ENCODE measurements at regions not wholly inside any gene's neighbourhood (a gene's known extent, or its start where the extent isn't known, plus 50 kb on each side); places are given as distances from the start of the nearest gene placed in this dataset.

GRCh38 chr5:7978991-7979390 lies 110.0 kb downstream of the MTRR start:
- Histone ChIP-seq H3K4me3 (ENCODE audit: insufficient read depth, low read length, poor library complexity, severe bottlenecking) (no peak overlapping the region), H2AFZ (ENCODE audit: low read depth, low read length, severe bottlenecking) (no peak overlapping the region), H3F3A (ENCODE audit: insufficient read depth) (no peaks in the 10 kb centered on the region), H3K9me2 (replicated peaks; ENCODE audit: insufficient read depth, low read length) (no peaks in the 10 kb centered on the region), H3K27ac (ENCODE audit: low read depth, low read length) (no peak overlapping the region), H3K4me2 (ENCODE audit: low read depth, low read length, poor library complexity, severe bottlenecking) (no peak overlapping the region), H3K79me2 (ENCODE audit: insufficient read depth, low read length) (no peaks in the 10 kb centered on the region), H3K9ac (ENCODE audit: low read length) (no peak overlapping the region), H3K27me3 (ENCODE audit: low read length) (no peaks in the 10 kb centered on the region), H3K9me3 (ENCODE audit: insufficient read depth, low read length) (no peaks in the 10 kb centered on the region), H4K20me1 (ENCODE audit: low read depth, low read length) (no peaks in the 10 kb centered on the region), H3K36me3 (ENCODE audit: low read length) (no peaks in the 10 kb centered on the region)
- no peak for TF ChIP-seq CTCF (IDR thresholded peaks at IDR 0.05; ENCODE audit: insufficient read depth, low read length, poor library complexity, severe bottlenecking)
- no peak for TF ChIP-seq EZH2phosphoT487 (conservative IDR thresholded peaks at IDR 0.05; ENCODE audit: low read length)

GRCh38 chr5:7980881-7981280 lies 111.9 kb downstream of the MTRR start:
- Histone ChIP-seq H3K9ac (ENCODE audit: low read length) (no peak overlapping the region), H2AFZ (ENCODE audit: low read depth, low read length, severe bottlenecking) (no peak overlapping the region), H3K27ac (ENCODE audit: low read depth, low read length) (no peak overlapping the region), H3K4me2 (ENCODE audit: low read depth, low read length, poor library complexity, severe bottlenecking) (no peak overlapping the region), H3K9me3 (ENCODE audit: insufficient read depth, low read length) (no peaks in the 10 kb centered on the region), H3K36me3 (ENCODE audit: low read length) (no peaks in the 10 kb centered on the region), H3K27me3 (ENCODE audit: low read length) (no peaks in the 10 kb centered on the region), H3K4me3 (ENCODE audit: insufficient read depth, low read length, poor library complexity, severe bottlenecking) (no peak overlapping the region), H3F3A (ENCODE audit: insufficient read depth) (no peaks in the 10 kb centered on the region), H3K79me2 (ENCODE audit: insufficient read depth, low read length) (no peaks in the 10 kb centered on the region), H4K20me1 (ENCODE audit: low read depth, low read length) (no peaks in the 10 kb centered on the region), H3K9me2 (replicated peaks; ENCODE audit: insufficient read depth, low read length) (no peaks in the 10 kb centered on the region)
- TF ChIP-seq EZH2phosphoT487 (conservative IDR thresholded peaks at IDR 0.05; ENCODE audit: low read length), result no peak
- TF ChIP-seq CTCF (IDR thresholded peaks at IDR 0.05; ENCODE audit: insufficient read depth, low read length, poor library complexity, severe bottlenecking), result no peak

- H3K9me3 ChIP-seq (ENCODE audit: insufficient read depth, low read length), result no peaks in the 10 kb centered on the region
- no peak overlapping the region for H3K27ac ChIP-seq (ENCODE audit: low read depth, low read length)
- H3K79me2 ChIP-seq (ENCODE audit: insufficient read depth, low read length), result no peaks in the 10 kb centered on the region
- no peaks in the 10 kb centered on the region for H3F3A ChIP-seq (ENCODE audit: insufficient read depth)
- TF ChIP-seq EZH2phosphoT487 (conservative IDR thresholded peaks at IDR 0.05; ENCODE audit: low read length) (no peak), CTCF (IDR thresholded peaks at IDR 0.05; ENCODE audit: insufficient read depth, low read length, poor library complexity, severe bottlenecking) (no peak)
- no peaks in the 10 kb centered on the region for H3K36me3 ChIP-seq (ENCODE audit: low read length)
- H3K9me2 ChIP-seq (replicated peaks; ENCODE audit: insufficient read depth, low read length), result no peaks in the 10 kb centered on the region
- H3K4me2 ChIP-seq (ENCODE audit: low read depth, low read length, poor library complexity, severe bottlenecking), result no peak overlapping the region
- no peak overlapping the region for H3K4me3 ChIP-seq (ENCODE audit: insufficient read depth, low read length, poor library complexity, severe bottlenecking)
- no peak overlapping the region for H2AFZ ChIP-seq (ENCODE audit: low read depth, low read length, severe bottlenecking)
- no peaks in the 10 kb centered on the region for H3K27me3 ChIP-seq (ENCODE audit: low read length)
- H3K9ac ChIP-seq (ENCODE audit: low read length), result no peak overlapping the region
- H4K20me1 ChIP-seq (ENCODE audit: low read depth, low read length), result no peaks in the 10 kb centered on the region
Observed at GRCh38 chr5:7983433-7983832, 114.5 kb downstream of the MTRR start.
